Activated CD4-positive, alpha-beta T cell treated with anti-CD3 and anti-CD28 coated beads for 1 hour (primary cell): ENCODE measurements at regions not wholly inside any gene's neighbourhood (a gene's known extent, or its start where the extent isn't known, plus 50 kb on each side); places are given as distances from the start of the nearest gene placed in this dataset.

Source experiments
- DNase-seq: peaks from one replicate; pipeline ENCODE4 v3.0.0-alpha.2; 2020

DNA sequence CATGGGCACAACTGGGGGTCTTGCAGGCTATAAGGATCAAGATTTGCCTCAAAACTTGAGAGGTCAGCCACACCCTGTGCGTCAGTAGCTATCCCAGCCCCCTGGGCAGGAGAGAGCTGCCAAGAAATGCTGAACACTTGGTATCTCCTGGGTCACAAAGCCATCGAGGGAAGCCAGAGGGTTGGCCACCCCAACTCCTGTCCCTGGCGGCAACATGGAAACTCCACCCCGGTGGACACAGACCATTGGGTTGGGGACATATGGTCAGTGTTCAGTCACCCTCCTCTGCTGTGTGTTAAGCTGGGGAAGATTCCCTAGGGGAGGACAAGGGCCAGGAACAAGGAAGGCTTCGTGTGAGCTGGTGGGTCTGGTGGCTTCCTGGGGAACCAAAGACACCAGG lies 140.6 kb downstream of the C5orf15 start:
- no peak for DNase-seq

GRCh38 chr5:133827011-133827410 lies 141.4 kb downstream of the C5orf15 start:
- no peak for DNase-seq

GRCh38 chr5:133825631-133826289 lies 142.7 kb downstream of the C5orf15 start:
- no peak for DNase-seq

- no peak for DNase-seq
These were observed 143.7 kb downstream of the C5orf15 start for GRCh38 chr5:133824661-133825254.

DNA sequence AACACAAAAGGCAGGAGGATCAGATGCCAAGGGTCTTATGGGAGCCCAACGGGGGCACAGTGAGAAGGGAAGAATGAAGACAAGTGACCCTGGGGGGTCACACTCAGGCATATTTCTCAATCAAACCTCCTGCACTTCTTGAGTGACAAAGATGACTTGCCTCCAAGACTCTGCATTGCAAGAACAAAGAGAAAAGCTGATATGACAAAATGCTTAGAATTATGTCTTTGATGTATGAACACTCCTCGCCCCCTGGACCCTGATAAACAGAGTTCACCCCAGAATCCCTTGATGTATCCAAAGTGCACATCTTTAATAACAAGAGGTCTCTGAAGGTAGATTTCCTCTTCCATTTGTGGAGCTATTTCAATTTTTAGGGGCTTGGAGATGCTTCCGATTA lies 146.5 kb downstream of the C5orf15 start:
- no peak for DNase-seq

DNA sequence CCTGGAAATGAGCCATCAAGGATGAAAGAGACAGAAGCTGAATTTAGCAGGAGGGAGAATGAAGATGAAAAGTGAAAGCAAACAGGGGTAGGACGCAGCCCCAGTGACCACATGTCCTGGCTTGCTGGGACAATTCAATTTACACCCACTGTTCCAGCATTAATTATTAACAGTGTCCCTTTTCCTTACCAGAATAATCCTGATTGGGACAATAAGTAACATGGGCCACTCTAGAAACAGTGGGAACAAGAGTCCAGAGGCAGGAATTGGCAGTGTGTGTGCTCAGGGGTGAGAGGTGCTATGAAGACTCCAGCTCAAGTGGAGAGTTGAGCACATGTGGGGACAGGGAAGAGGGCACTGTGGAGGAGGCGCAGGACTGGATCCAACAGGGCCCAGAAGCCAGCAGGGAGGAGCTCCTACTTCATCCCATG lies 147.1 kb downstream of the C5orf15 start:
- no peak for DNase-seq

GRCh38 chr5:133820507-133820906 lies 147.9 kb downstream of the C5orf15 start:
- DNase-seq: no peak

GRCh38 chr5:133819977-133820471 lies 148.4 kb downstream of the C5orf15 start:
- DNase-seq: no peak

DNA sequence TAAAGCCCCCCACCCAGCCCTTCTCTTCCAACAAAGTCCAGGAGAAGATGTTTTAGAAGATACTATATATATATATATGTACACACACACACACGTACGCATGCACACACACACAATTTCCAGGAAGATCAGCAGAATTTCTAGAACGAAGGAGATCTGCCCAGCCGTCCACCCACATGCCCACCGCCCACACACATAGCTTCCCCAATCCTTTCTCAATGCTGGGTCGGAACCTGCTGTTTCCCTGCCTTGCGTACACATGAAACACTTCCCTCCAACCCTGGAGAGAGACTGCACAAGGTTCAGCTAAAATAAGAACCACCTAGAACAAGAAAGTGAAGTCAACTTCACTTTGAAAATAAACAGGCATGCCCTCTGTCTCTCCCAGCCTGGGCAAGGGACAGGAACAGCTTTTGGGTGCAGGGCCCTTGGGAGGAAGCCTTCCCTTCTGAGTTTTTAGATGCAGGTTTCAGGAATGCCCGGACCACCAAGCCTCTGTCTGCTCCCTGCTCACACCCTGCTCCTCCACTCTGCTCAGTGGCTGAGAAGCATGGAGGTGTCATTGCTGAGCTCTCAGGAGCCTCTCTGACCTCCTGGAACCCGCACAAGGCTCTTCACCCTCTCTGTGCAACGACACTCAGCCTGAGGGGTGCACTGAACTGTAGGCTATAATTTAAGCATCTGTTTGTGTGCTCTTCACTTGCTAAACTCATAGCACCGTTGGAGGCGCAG lies 149.4 kb downstream of the C5orf15 start:
- DNase-seq: no peak

- no peak for DNase-seq
These were observed 150.4 kb downstream of the C5orf15 start for GRCh38 chr5:133818031-133818431.

DNA sequence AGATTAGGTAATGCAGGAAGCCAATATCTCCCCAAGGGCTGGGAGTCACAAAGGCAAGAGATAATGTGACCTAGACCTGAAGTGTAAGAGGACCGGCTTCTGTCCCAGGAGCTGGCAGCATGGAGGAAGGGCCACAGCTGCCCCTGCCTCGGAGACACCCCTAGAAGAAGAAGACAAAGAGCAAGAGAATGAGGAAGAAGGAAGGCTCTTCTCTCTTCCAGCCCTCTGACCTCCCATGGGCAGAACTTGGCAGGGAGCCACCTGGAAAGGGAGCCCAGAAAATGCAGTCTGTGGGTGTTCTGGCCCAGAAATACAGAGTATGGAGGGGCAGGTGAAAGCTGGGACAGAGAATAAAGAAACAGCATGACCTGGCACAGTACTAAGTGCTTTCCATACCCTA lies 151.0 kb downstream of the C5orf15 start:
- no peak for DNase-seq

- no peak for DNase-seq
These were observed 151.6 kb downstream of the C5orf15 start for GRCh38 chr5:133816791-133817190.

DNA sequence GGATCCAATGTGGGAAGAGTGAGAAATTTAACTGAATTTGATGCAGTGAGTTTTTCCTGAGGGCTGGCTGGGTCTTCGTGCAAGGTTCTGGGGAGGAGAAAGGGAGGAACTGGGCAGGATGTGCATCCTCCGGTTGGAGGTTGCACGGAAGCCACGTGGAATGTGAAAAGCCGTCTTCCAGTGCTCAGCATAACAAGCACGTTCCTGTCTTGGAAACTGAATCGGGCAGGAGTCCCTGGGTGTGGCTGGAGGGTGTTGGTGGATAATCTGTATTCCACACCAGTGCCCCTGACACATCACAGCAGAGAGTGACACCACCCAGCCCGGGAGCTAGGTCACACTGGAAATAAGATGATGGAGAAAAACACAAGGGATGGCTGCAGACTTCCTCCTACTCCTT lies 154.3 kb downstream of the C5orf15 start:
- DNase-seq: no peak

DNA sequence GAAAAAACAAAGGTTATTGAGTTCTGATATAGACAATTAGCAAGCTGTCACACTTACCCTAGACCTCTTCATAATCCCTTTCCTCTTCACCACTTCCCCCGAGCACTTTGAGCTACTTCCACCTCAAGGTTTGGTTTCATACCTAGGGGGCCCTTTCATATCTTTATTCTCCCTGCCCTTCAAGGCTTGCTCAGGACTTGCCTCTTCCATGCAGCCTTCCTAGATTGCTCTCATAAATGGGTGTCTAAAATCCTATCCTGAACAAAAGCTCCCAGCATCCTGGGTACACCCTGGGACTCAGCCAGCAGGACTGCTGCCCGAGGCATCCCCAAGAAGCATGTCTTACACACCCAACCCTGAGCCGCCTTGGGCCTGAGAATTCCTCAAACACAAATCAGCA lies 157.3 kb downstream of the C5orf15 start:
- no peak for DNase-seq

GRCh38 chr5:133809801-133810200 lies 158.6 kb downstream of the C5orf15 start:
- DNase-seq: no peak

- DNase-seq: no peak
These were observed 161.1 kb downstream of the C5orf15 start for GRCh38 chr5:133807348-133807747.

DNA sequence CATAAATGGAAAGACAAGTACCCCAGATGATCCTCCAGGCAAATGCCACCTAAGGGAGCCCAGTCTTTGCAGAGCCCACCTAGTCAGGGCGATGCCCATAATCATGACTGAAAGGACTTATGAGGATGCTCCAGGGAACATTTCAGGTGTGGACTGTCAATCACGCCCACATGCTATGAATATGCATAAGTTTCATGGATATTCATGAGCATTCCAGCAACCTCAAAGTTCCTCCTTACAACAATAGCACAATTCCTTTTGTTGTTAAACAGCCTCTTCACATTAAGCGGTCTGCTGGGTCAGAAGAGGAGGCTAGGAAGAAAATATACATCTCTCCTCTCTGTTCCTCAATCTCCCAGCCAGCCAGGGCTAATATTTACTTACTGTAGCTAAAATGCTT lies 161.6 kb downstream of the C5orf15 start:
- DNase-seq: no peak

DNA sequence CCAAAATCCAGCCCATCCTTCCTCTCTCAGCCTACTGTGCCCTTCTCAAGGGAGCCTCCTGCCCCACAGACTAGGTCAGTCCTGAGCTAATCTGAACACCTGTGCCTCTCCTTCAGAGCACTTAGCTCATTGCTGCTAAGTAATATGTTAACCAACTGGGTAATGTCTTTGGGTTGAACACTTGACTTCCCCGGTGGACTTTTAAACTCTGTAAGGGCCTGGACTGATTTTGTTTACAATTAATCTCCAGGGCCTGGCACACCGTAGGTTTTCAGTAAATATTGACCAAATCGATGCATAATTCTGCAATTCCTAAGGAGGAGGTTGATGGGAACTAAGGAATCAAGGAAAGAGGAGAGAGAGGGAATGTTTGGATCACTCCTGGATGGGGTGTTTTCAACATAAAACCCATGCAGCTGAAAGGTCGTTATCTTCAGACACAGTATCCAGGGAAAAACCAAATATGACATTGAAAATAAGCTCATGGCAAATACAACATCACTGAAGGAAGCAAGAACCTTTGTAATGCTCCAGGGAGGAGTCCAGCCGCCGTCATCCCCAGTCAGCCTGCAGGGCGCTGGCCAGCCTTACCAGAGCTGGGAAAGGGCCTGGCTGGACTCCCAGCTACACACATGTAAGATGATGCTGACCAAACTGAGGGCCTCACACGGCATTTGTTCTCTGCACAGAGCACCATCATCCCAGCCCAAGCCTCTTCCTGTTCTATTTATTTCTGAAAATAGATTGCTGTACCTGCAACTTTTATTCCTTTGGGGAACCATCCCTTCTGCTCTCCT lies 166.3 kb downstream of the C5orf15 start:
- no peak for DNase-seq

DNA sequence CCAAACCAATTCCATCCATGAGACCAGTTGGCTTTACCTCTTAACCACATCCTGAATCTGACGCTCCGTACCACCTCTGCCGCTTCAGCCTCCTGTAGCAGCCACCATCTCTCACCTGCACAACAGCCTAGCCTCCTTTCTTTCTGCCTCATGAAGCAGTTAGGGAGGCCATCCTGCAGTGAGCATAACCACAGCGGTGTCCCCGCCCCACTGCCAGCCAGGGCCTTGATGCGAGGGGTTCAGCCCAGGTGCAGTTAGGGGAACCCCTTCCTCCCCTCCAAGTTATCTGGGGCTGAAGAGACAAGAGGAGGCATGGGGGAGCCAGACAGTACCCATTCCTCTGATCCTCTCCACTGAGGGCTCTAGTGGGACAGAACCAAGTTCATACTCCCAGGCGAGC lies 167.0 kb downstream of the C5orf15 start:
- DNase-seq: no peak

DNA sequence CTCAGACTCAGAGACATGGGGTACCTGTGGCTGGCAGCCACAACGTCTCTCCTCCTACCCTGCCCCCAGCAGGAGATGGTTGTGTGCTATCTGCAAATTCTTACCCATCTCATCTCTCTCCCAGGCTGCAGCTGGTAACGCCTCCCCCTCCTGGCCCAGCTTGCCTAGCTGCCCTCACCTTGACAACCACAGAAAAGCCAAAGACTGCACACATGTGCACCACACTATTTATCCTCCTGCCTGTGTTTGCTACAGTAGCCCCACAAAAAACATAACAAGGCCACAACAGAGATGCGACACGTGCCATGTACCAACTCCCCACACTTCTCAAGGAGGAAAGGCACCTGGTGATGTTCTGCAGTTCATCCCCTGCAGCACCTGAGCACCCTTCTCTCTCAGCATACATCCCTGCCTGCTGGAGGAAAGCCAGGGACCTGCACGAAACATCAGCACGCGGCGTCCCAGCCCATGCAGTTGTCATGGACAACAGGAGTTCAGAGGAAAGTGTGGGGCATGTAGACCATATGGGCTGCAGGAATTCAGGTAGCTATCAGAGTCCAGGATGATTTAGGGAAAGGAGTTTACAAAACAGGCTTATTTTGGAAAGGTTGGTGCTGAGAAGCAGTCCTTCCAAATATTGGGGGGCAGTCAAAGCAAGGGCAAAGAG lies 168.7 kb downstream of the C5orf15 start:
- DNase-seq: no peak

DNA sequence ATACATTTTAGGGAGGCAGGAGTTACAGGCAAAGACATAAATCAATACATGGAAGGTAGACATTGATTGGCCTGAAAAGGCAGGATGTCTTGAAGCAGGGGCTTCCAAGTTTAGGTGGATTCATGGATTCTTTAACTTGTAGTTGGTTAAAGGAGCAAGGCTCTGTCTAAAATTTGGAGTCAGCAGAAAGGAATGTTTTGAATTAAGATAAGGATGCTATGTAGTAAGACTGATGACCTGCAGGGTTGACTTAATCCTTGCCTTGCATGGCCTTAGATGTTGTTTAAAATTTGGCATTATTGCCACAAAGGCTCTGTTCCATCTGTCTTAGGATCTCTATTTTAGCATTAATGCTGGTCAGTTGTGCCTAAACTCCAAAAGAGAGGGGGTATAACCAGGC lies 171.3 kb downstream of the C5orf15 start:
- DNase-seq: no peak

GRCh38 chr5:133796186-133796585 lies 172.2 kb downstream of the C5orf15 start:
- no peak for DNase-seq
